Loucy (cell line): ENCODE measurements at regions not wholly inside any gene's neighbourhood (a gene's known extent, or its start where the extent isn't known, plus 50 kb on each side); places are given as distances from the start of the nearest gene placed in this dataset.
"Not testable (repeated sequence)": the region's sequence is repeated elsewhere in the genome, so short reads cannot be mapped to it uniquely, and the experiment has no call there.

ENCODE experiments used
- EZH2phosphoT487 ChIP-seq: fragments of 200-600 bp; IDR thresholded peaks from 2 replicates; pipeline ENCODE4 v1.6.1; 2018; ENCODE audit warnings: antibody characterized with exemption, mild to moderate bottlenecking, moderate library complexity, borderline replicate concordance
- TF ChIP-seq, protein P1 (sequence below): fragments of 200-600 bp; sonication (generic); conservative IDR thresholded peaks from 2 replicates; pipeline ENCODE4 v1.5.1; 2014; ENCODE audit warnings: mild to moderate bottlenecking, antibody characterized with exemption, low read length

DNA sequence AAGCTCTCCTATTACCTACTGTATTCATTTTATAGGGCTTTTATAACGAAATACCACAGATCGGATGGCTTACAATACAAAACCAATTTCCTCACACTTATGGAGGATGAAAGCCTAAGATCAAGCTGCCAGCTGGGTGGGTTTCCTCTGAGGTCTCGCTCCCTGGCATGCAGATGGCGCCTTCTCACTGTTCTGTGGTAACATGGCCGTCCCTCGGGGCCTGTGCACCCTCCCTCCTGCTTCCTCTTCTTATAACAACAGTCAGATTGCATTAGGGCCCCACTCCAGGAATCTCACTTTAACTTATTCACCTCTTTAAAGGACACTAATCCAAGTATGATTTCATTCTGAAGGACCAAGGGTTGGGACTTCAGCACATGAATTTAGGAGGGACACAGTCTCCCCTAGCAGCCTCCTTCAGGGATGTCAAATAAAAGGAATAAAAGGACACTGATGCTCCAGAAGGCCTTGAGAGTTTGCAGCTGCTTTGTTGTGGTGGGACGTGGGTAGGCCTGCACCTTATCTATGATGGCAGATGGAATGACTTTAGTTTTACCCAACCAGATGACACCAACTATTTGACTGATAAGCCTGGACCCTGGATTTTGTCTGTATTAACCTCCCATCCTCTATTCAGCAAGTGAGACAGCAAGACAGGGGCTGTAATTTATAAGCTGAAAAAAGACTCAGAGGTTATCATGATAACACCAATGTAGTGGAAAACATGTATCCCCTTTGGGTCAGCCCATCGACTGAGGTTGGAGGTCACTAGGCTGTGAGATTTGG lies 455.3 kb downstream of the TMEM121 start:
- TF ChIP-seq, protein P1, sequence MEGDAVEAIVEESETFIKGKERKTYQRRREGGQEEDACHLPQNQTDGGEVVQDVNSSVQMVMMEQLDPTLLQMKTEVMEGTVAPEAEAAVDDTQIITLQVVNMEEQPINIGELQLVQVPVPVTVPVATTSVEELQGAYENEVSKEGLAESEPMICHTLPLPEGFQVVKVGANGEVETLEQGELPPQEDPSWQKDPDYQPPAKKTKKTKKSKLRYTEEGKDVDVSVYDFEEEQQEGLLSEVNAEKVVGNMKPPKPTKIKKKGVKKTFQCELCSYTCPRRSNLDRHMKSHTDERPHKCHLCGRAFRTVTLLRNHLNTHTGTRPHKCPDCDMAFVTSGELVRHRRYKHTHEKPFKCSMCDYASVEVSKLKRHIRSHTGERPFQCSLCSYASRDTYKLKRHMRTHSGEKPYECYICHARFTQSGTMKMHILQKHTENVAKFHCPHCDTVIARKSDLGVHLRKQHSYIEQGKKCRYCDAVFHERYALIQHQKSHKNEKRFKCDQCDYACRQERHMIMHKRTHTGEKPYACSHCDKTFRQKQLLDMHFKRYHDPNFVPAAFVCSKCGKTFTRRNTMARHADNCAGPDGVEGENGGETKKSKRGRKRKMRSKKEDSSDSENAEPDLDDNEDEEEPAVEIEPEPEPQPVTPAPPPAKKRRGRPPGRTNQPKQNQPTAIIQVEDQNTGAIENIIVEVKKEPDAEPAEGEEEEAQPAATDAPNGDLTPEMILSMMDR, result not testable (repeated sequence)
- TF ChIP-seq EZH2phosphoT487, result not testable (repeated sequence)
